Hepatocyte (in vitro differentiated cells): ENCODE measurements at regions not wholly inside any gene's neighbourhood (a gene's known extent, or its start where the extent isn't known, plus 50 kb on each side); places are given as distances from the start of the nearest gene placed in this dataset.

Experiments used
- CTCF ChIP-seq: fragments of 200-600 bp; sonication (generic); IDR thresholded peaks from 2 replicates; pipeline ENCODE4 v1.5.1; 2016; ENCODE audit warnings: antibody characterized with exemption, mild to moderate bottlenecking; ENCODE audit not compliant: poor library complexity
- EZH2 ChIP-seq: fragments of 200-600 bp; sonication (generic); IDR thresholded peaks from 2 replicates; pipeline ENCODE4 v1.6.1; 2016; ENCODE audit warnings: antibody characterized with exemption, mild to moderate bottlenecking, borderline replicate concordance
- EZH2phosphoT487 ChIP-seq: fragments of 200-600 bp; sonication (generic); IDR thresholded peaks from one replicate; pipeline ENCODE4 v1.6.1; 2018; ENCODE audit warnings: antibody characterized with exemption, mild to moderate bottlenecking, low read depth, moderate library complexity; ENCODE audit not compliant: unreplicated experiment, severe bottlenecking

GRCh38 chr2:19644763-19645162 is 257.0 kb downstream of the TTC32 start:
- TF ChIP-seq CTCF: no peak
- no peak for TF ChIP-seq EZH2phosphoT487
- no peak for TF ChIP-seq EZH2
